HepG2 (cell line): ENCODE measurements at regions not wholly inside any gene's neighbourhood (a gene's known extent, or its start where the extent isn't known, plus 50 kb on each side); places are given as distances from the start of the nearest gene placed in this dataset.

Experiments used
- ATAC-seq: fragments of 200-7000 bp; cut with Tn5 transposase; 3 replicates; pipeline ENCODE4 v1.9.1; 2020; ENCODE audit warnings: mild to moderate bottlenecking, moderate library complexity
- BruUV-seq: library from RNA; stranded (reverse); fragments of 400-500 nt; replicated peaks from 2 replicates; lab custom pipeline; 2021; lab: Mats Ljungman, UMichigan
- CTCF ChIA-PET: fragments of 300-600 bp; formaldehyde crosslinking; extraction: SDS; loops from one replicate; lab custom pipeline; 2021; ENCODE audit warnings: low total read pairs, inconsistent platforms, low intra/inter-chr PET ratio; lab: Yijun Ruan, JAX
- POLR2A ChIA-PET: fragments of 350-600 bp; sonication (Branson Sonifier 250); formaldehyde crosslinking; loops from one replicate; lab custom pipeline; 2020; ENCODE audit warnings: antibody characterized with exemption, inconsistent platforms; lab: Yijun Ruan, JAX
- DNase-seq: peaks from one replicate; pipeline ENCODE4 v3.0.0-alpha.2; 2015; ENCODE audit warnings: low spot score
- FAIRE-seq: peaks from 3 replicates; lab custom pipeline; 2011; peaks lifted over from hg19 to GRCh38; lab: Jason Lieb, UNC
- H2AFZ ChIP-seq: one replicate; pipeline ENCODE4 v1.6.1; 2011; ENCODE audit warnings: low read length, inconsistent platforms
- H3K27ac ChIP-seq: fragments of 300-600 bp; 3 replicates; pipeline ENCODE4 v1.8.0; 2011; ENCODE audit warnings: mixed run types, mild to moderate bottlenecking, mixed read lengths, low read length, inconsistent platforms; ENCODE audit not compliant: insufficient read depth; ENCODE audit errors: extremely low read length
- H3K27me3 ChIP-seq, 2 experiments: fragments of 200-600 bp in 1 of 2; 2 replicates in 1 of 2; 3 replicates in 1 of 2; pipeline versions ENCODE4 v1.6.0 to v1.8.0; 2011; ENCODE audit warnings: low read length in 2 of 2, mild to moderate bottlenecking in 2 of 2, moderate library complexity in 2 of 2, inconsistent platforms in 1 of 2; ENCODE audit not compliant: insufficient read depth in 2 of 2, control insufficient read depth in 1 of 2
- H3K36me3 ChIP-seq, 2 experiments: fragments of 200-600 bp in 1 of 2; replicated peaks in 1 of 2; 2 replicates in 1 of 2; 3 replicates in 1 of 2; pipeline versions ENCODE4 v1.5.1 to v1.8.0; 2011; ENCODE audit warnings: low read length in 2 of 2, inconsistent platforms in 1 of 2; ENCODE audit not compliant: insufficient read depth in 2 of 2, control insufficient read depth in 1 of 2
- H3K4me1 ChIP-seq: 2 replicates; pipeline ENCODE4 v1.5.1; 2012; ENCODE audit warnings: low read length, inconsistent platforms; ENCODE audit not compliant: insufficient read depth
- H3K4me2 ChIP-seq: 2 replicates; pipeline ENCODE4 v1.6.0; 2011; ENCODE audit warnings: low read depth, low read length, inconsistent platforms
- H3K4me3 ChIP-seq, 3 experiments: fragments of 200-600 bp in 1 of 3; sonication (generic), shearing (Covaris generic) in 1 of 3; replicated peaks in 1 of 3; 2 replicates each; pipeline ENCODE4 v1.5.1; 2011 to 2016; ENCODE audit warnings: low read length in 3 of 3, inconsistent platforms in 2 of 3, low read depth in 2 of 3, mild to moderate bottlenecking in 2 of 3, control low read depth in 1 of 3, mixed read lengths in 1 of 3; ENCODE audit not compliant: insufficient read depth in 1 of 3
- H3K79me2 ChIP-seq: one replicate; pipeline ENCODE4 v1.6.1; 2011; ENCODE audit warnings: low read length, inconsistent platforms; ENCODE audit not compliant: insufficient read depth
- H3K9ac ChIP-seq: 2 replicates; pipeline ENCODE4 v1.6.0; 2011; ENCODE audit warnings: mild to moderate bottlenecking, low read depth, low read length, inconsistent platforms; ENCODE audit not compliant: insufficient read depth
- H3K9me3 ChIP-seq: 2 replicates; pipeline ENCODE4 v1.5.1; 2012; ENCODE audit warnings: mild to moderate bottlenecking, low read length
- H4K20me1 ChIP-seq: 2 replicates; pipeline ENCODE4 v1.6.0; 2011; ENCODE audit warnings: inconsistent platforms, mild to moderate bottlenecking, low read length, moderate library complexity; ENCODE audit not compliant: insufficient read depth
- CHD2 ChIP-seq: IDR thresholded peaks from 2 replicates; pipeline ENCODE4 v1.6.1; 2011; ENCODE audit warnings: low read depth, low read length, improper control_type of control experiment
- ZFP36L1 ChIP-seq: sonication (generic); formaldehyde crosslinking; IDR thresholded peaks from 2 replicates; pipeline ENCODE4 v1.8.0; 2022; ENCODE audit warnings: mild to moderate bottlenecking, missing genetic modification reagents, moderate library complexity
- ZFP90 ChIP-seq: sonication (generic); formaldehyde crosslinking; IDR thresholded peaks from 2 replicates; pipeline ENCODE4 v1.8.0; 2022; ENCODE audit warnings: missing genetic modification reagents, mild to moderate bottlenecking, inconsistent platforms, borderline replicate concordance
- ZNF337 ChIP-seq: sonication (generic); formaldehyde crosslinking; IDR thresholded peaks from 2 replicates; pipeline ENCODE4 v1.5.1; 2020; ENCODE audit warnings: missing genetic modification reagents, low read depth, mild to moderate bottlenecking, borderline replicate concordance
- ZNF674 ChIP-seq: sonication (generic); formaldehyde crosslinking; IDR thresholded peaks from 2 replicates; pipeline ENCODE4 v1.5.0; 2020; ENCODE audit warnings: low read depth, mild to moderate bottlenecking, missing genetic modification reagents
- ZNF83 ChIP-seq: sonication (generic); formaldehyde crosslinking; IDR thresholded peaks from 2 replicates; pipeline ENCODE4 v1.4.0; 2020; ENCODE audit warnings: missing genetic modification reagents, mild to moderate bottlenecking, borderline replicate concordance
- WGBS: methylation state at CpG from one replicate; pipeline ENCODE4 v1.1.6; 2017; ENCODE audit warnings: low lambda C conversion rate; 5-methylcytosine and 5-hydroxymethylcytosine counted together
- in situ Hi-C: cut with HindIII; loops from 2 replicates; pipeline ENCODE4 v1.10.0; 2017; ENCODE audit warnings: low pct_unique_long_range_greater_than_20kb; ENCODE audit not compliant: extremely low pct_ligation_motif_present
- intact Hi-C: fragments of 100-400 bp; cut with micrococcal nuclease; formaldehyde crosslinking; loops from one replicate; pipeline ENCODE4 v1.10.0; 2022; ENCODE audit not compliant: unreplicated experiment
- TF ChIP-seq, protein P1 (sequence below): sonication (generic); formaldehyde crosslinking; IDR thresholded peaks from 2 replicates; pipeline ENCODE4 v1.4.0; 2020; ENCODE audit warnings: mild to moderate bottlenecking, missing genetic modification reagents
- TF ChIP-seq, protein P2 (sequence below): sonication (generic); formaldehyde crosslinking; IDR thresholded peaks from 2 replicates; pipeline ENCODE4 v1.4.0; 2020; ENCODE audit warnings: mild to moderate bottlenecking, missing genetic modification reagents
- TF ChIP-seq, protein P3 (sequence below): sonication (generic); formaldehyde crosslinking; conservative IDR thresholded peaks from 2 replicates; pipeline ENCODE4 v1.8.0; 2022; ENCODE audit warnings: low read depth, missing genetic modification reagents
- TF ChIP-seq, protein P4 (sequence below): sonication (generic); formaldehyde crosslinking; IDR thresholded peaks from 2 replicates; pipeline ENCODE4 v1.4.0; 2020; ENCODE audit warnings: missing genetic modification reagents

DNA sequence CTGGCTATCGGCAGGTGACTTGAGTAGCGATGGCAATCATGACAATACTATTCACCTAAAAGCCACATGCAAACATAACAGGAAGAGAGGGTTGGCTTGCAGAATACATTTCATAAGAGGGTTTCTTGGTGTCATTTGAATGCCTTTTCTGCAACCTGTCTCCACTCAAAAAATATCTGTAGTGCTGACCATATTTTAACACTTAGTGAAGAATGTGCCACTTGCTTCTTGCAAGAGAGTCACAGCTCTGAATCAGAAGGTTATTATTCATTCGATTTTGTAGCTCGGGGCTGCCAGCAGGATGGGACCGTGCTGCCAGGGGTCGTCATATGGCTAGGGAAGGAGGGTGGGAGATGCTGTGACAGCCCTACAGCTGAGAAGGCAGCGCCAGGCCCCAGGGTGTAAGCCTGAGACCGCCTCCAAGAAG is 152.0 kb upstream of the PITRM1 start:
- no TSS peak for BruUV-seq
- no peaks in the 10 kb centered on the region for H3K9me3 ChIP-seq
- ChIA-PET POLR2A (no interaction called here), CTCF (no interaction called here)
- no peaks in the 10 kb centered on the region for H4K20me1 ChIP-seq
- H3K4me1 ChIP-seq, result no peaks in the 10 kb centered on the region
- FAIRE-seq (no peak), ATAC-seq (no peak), DNase-seq (no peak)
- H3K27ac ChIP-seq, result no peak overlapping the region
- in situ Hi-C loops, result no loop called here
- H3K4me3 ChIP-seq, result no peak overlapping the region
- H3K4me2 ChIP-seq, result no peak overlapping the region
- H3K36me3 ChIP-seq, result no peaks in the 10 kb centered on the region
- no peak overlapping the region for H3K9ac ChIP-seq
- 31% methylated on average over 8 of the region's 8 CpGs for WGBS
- no peaks in the 10 kb centered on the region for H3K79me2 ChIP-seq
- H3K27me3 ChIP-seq, result peaks cover 0 to 11% of the 10 kb centered on the region in 2 experiments; a peak in 1 of 5 replicates
- no peak overlapping the region for H2AFZ ChIP-seq
- intact Hi-C loops, result no loop called here
- TF ChIP-seq ZNF674 (CRISPR knock-in tag) (no peak), ZNF337 (CRISPR knock-in tag) (no peak), ZFP90 (CRISPR knock-in tag) (no peak), ZNF83 (CRISPR knock-in tag) (no peak), CHD2 (no peak), ZFP36L1 (no peak)
- TF ChIP-seq, protein P1, sequence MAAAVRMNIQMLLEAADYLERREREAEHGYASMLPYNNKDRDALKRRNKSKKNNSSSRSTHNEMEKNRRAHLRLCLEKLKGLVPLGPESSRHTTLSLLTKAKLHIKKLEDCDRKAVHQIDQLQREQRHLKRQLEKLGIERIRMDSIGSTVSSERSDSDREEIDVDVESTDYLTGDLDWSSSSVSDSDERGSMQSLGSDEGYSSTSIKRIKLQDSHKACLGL, result no peak
- TF ChIP-seq, protein P2, sequence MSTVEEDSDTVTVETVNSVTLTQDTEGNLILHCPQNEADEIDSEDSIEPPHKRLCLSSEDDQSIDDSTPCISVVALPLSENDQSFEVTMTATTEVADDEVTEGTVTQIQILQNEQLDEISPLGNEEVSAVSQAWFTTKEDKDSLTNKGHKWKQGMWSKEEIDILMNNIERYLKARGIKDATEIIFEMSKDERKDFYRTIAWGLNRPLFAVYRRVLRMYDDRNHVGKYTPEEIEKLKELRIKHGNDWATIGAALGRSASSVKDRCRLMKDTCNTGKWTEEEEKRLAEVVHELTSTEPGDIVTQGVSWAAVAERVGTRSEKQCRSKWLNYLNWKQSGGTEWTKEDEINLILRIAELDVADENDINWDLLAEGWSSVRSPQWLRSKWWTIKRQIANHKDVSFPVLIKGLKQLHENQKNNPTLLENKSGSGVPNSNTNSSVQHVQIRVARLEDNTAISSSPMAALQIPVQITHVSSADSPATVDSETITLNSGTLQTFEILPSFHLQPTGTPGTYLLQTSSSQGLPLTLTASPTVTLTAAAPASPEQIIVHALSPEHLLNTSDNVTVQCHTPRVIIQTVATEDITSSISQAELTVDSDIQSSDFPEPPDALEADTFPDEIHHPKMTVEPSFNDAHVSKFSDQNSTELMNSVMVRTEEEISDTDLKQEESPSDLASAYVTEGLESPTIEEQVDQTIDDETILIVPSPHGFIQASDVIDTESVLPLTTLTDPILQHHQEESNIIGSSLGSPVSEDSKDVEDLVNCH, result no peak
- TF ChIP-seq, protein P3, sequence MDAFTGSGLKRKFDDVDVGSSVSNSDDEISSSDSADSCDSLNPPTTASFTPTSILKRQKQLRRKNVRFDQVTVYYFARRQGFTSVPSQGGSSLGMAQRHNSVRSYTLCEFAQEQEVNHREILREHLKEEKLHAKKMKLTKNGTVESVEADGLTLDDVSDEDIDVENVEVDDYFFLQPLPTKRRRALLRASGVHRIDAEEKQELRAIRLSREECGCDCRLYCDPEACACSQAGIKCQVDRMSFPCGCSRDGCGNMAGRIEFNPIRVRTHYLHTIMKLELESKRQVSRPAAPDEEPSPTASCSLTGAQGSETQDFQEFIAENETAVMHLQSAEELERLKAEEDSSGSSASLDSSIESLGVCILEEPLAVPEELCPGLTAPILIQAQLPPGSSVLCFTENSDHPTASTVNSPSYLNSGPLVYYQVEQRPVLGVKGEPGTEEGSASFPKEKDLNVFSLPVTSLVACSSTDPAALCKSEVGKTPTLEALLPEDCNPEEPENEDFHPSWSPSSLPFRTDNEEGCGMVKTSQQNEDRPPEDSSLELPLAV (CRISPR knock-in tag), result no peak
- TF ChIP-seq, protein P4, sequence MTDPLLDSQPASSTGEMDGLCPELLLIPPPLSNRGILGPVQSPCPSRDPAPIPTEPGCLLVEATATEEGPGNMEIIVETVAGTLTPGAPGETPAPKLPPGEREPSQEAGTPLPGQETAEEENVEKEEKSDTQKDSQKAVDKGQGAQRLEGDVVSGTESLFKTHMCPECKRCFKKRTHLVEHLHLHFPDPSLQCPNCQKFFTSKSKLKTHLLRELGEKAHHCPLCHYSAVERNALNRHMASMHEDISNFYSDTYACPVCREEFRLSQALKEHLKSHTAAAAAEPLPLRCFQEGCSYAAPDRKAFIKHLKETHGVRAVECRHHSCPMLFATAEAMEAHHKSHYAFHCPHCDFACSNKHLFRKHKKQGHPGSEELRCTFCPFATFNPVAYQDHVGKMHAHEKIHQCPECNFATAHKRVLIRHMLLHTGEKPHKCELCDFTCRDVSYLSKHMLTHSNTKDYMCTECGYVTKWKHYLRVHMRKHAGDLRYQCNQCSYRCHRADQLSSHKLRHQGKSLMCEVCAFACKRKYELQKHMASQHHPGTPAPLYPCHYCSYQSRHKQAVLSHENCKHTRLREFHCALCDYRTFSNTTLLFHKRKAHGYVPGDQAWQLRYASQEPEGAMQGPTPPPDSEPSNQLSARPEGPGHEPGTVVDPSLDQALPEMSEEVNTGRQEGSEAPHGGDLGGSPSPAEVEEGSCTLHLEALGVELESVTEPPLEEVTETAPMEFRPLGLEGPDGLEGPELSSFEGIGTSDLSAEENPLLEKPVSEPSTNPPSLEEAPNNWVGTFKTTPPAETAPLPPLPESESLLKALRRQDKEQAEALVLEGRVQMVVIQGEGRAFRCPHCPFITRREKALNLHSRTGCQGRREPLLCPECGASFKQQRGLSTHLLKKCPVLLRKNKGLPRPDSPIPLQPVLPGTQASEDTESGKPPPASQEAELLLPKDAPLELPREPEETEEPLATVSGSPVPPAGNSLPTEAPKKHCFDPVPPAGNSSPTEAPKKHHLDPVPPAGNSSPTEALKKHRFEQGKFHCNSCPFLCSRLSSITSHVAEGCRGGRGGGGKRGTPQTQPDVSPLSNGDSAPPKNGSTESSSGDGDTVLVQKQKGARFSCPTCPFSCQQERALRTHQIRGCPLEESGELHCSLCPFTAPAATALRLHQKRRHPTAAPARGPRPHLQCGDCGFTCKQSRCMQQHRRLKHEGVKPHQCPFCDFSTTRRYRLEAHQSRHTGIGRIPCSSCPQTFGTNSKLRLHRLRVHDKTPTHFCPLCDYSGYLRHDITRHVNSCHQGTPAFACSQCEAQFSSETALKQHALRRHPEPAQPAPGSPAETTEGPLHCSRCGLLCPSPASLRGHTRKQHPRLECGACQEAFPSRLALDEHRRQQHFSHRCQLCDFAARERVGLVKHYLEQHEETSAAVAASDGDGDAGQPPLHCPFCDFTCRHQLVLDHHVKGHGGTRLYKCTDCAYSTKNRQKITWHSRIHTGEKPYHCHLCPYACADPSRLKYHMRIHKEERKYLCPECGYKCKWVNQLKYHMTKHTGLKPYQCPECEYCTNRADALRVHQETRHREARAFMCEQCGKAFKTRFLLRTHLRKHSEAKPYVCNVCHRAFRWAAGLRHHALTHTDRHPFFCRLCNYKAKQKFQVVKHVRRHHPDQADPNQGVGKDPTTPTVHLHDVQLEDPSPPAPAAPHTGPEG (CRISPR knock-in tag), result no peak
